ENCODE measurements at regions not wholly inside any gene's neighbourhood (a gene's known extent, or its start where the extent isn't known, plus 50 kb on each side); places are given as distances from the start of the nearest gene placed in this dataset.

- TF ChIP-seq SIN3A (IDR thresholded peaks at IDR 0.05; ENCODE audit: borderline replicate concordance, insufficient read depth, low read length) (no peak), REST (IDR thresholded peaks at IDR 0.05; ENCODE audit: insufficient read depth in 1 of 2, low read depth in 2 of 2, low read length in 2 of 2) (no peak), FOXP2 (optimal IDR thresholded peaks at IDR 0.05; ENCODE audit: borderline replicate concordance, extremely low read depth, extremely low read length, insufficient read depth) (no peak), TAF1 (IDR thresholded peaks at IDR 0.05; ENCODE audit: borderline replicate concordance, insufficient read depth, low read length) (no peak), POLR2AphosphoS5 (IDR thresholded peaks at IDR 0.05; ENCODE audit: low read depth, low read length) (no peak)
Measured at GRCh38 chr6:113194090-113194489, 663.1 kb upstream of the MARCKS start.

DNA sequence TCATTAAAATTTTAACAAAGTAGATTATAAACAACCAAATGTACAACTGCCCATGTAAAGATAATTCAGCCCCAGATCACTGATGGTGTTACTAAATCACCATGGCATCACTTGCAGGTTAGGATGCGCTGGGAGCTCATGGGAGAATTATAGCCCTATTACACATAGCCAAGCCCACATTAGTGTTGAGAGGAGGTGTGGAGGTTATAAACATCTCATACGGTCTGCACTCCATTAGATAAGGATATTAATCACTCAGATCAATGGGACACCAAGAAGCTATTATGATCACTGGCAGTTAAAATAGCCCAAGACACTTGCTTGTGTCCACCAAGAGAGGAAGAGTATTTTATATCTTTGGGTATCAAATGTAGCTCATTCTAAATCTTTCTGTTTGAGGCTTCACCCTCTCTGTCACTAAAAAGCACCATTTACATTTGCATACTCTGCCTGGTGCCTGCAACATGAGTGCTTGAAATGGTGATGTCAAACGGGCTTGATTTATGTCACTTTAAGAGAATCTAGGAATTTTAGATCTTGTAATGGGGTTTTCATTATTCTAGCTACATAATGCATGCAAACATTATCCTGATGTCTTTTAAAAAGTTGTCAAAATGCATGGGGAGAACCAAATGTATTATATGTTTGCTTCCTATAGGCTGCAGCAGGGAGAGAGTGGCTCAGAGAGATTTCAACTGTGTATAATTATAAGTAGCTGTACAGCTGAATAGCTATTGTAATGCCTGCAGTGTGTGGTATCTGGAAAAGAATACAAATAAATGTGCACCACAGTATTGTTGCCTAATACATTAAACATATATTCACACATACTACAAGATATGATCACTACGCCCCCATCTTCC lies 654.1 kb upstream of the MARCKS start:
- TF ChIP-seq SIN3A (IDR thresholded peaks at IDR 0.05; ENCODE audit: borderline replicate concordance, insufficient read depth, low read length) (no peak), REST (IDR thresholded peaks at IDR 0.05; ENCODE audit: insufficient read depth in 1 of 2, low read depth in 2 of 2, low read length in 2 of 2) (no peak), POLR2AphosphoS5 (IDR thresholded peaks at IDR 0.05; ENCODE audit: low read depth, low read length) (no peak), TAF1 (IDR thresholded peaks at IDR 0.05; ENCODE audit: borderline replicate concordance, insufficient read depth, low read length) (no peak), FOXP2 (optimal IDR thresholded peaks at IDR 0.05; ENCODE audit: borderline replicate concordance, extremely low read depth, extremely low read length, insufficient read depth) (no peak)

DNA sequence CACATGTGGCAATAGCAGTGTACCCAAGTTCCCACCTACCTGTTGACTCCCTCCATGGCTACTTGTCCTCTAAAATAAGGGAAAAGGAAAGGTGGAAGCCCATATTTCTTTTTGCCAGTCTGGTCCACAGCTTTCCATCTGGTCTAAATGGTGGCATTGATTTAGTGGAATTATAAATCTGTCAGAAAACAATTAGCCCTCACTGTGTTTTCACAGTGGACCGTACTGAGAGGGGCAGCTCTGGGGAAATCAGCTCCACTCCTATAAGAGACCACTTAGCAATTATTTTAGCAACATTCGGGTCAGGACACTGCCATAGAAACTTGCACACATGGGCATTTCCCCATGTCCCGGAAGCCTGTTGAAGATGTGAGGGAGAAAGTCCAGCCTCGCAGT lies 653.4 kb upstream of the MARCKS start:
- no peak for TF ChIP-seq FOXP2 (optimal IDR thresholded peaks at IDR 0.05; ENCODE audit: borderline replicate concordance, extremely low read depth, extremely low read length, insufficient read depth)
- no peak for TF ChIP-seq TAF1 (IDR thresholded peaks at IDR 0.05; ENCODE audit: borderline replicate concordance, insufficient read depth, low read length)
- no peak for TF ChIP-seq REST (IDR thresholded peaks at IDR 0.05; ENCODE audit: insufficient read depth in 1 of 2, low read depth in 2 of 2, low read length in 2 of 2)
- no peak for TF ChIP-seq SIN3A (IDR thresholded peaks at IDR 0.05; ENCODE audit: borderline replicate concordance, insufficient read depth, low read length)
- TF ChIP-seq POLR2AphosphoS5 (IDR thresholded peaks at IDR 0.05; ENCODE audit: low read depth, low read length) = no peak

DNA sequence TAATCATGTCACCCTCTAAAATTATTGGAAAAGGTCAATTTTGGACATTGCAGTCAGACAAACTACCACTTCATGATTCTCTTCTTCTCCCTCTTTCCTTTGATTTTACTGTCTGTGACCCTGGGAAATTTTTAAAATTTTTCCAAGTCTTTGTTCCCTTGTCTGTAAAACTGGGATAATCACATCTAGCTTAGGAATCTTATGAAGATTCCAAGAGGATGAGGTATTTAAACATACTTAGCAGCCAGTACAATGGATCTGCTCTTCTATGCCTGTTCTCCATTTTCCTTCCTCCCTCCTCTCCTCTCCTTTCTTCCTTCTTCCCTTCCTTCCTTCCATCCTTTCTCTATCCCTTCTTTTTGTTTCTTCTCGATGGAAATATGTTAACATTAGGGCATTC lies 651.6 kb upstream of the MARCKS start:
- TF ChIP-seq FOXP2 (optimal IDR thresholded peaks at IDR 0.05; ENCODE audit: borderline replicate concordance, extremely low read depth, extremely low read length, insufficient read depth) = no peak

DNA sequence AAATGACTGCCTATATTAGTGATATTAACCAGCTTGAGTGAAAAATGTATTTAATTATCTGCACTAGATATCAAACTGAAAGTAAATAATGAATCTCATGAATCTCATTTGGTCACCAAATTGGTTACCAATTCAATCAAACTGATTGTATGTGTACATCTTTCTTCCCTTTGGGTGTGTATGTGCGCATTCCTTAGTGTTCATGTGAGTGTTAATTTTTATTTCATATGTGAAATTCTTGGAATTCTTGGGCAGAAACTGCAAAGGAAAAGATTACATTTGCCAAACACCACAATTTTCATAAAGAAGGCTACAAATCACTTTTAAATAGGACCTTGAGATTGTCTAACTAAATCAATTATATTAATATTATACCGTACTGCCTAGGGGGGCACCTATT lies 648.4 kb upstream of the MARCKS start:
- TF ChIP-seq FOXP2 (optimal IDR thresholded peaks at IDR 0.05; ENCODE audit: borderline replicate concordance, extremely low read depth, extremely low read length, insufficient read depth) (no peak), SIN3A (IDR thresholded peaks at IDR 0.05; ENCODE audit: borderline replicate concordance, insufficient read depth, low read length) (no peak)

DNA sequence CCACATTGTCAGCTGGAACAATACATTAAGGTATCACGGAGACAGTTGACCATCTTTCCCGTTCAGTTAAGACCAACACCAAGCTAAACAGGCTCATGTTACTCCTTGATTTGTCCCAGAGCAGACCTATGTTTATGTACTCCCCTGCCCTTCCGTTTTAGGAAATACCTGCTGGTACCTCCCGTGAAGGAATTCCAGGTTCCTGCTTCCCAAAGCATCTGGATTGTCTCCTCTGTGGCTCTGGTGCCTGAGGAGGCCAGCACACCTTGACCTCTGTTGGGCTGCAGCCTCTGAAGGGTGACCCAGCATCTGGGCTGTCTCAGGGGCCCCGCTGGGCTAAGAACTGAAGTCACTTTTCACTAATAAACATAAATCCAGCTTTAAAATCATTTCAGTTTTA lies 647.8 kb upstream of the MARCKS start:
- TF ChIP-seq SIN3A (IDR thresholded peaks at IDR 0.05; ENCODE audit: borderline replicate concordance, insufficient read depth, low read length) = no peak
- TF ChIP-seq FOXP2 (optimal IDR thresholded peaks at IDR 0.05; ENCODE audit: borderline replicate concordance, extremely low read depth, extremely low read length, insufficient read depth) = no peak
- no peak for TF ChIP-seq POLR2AphosphoS5 (IDR thresholded peaks at IDR 0.05; ENCODE audit: low read depth, low read length)
- TF ChIP-seq TAF1 (IDR thresholded peaks at IDR 0.05; ENCODE audit: borderline replicate concordance, insufficient read depth, low read length) = no peak
- no peak for TF ChIP-seq REST (IDR thresholded peaks at IDR 0.05; ENCODE audit: insufficient read depth in 1 of 2, low read depth in 2 of 2, low read length in 2 of 2)
